CD4-positive, alpha-beta memory T cell (primary cell): ENCODE measurements at regions not wholly inside any gene's neighbourhood (a gene's known extent, or its start where the extent isn't known, plus 50 kb on each side); places are given as distances from the start of the nearest gene placed in this dataset.

ENCODE experiments used
- CTCF ChIA-PET: fragments of 350-600 bp; sonication (Branson Sonifier 250); formaldehyde crosslinking; loops from one replicate; lab custom pipeline; 2021; ENCODE audit warnings: inconsistent platforms; ENCODE audit not compliant: partially characterized antibody; lab: Charles Lee
- POLR2A ChIA-PET: fragments of 350-600 bp; sonication (Branson Sonifier 250); formaldehyde crosslinking; loops from one replicate; lab custom pipeline; 2021; ENCODE audit not compliant: partially characterized antibody; lab: Charles Lee
- DNase-seq, 5 donors: peaks; one replicate each; pipeline versions ENCODE4 v3.0.0 to v3.0.0-alpha.2; 2020 to 2022; ENCODE audit warnings: mixed read lengths in 1 of 5
- H3K27ac ChIP-seq: one replicate; pipeline ENCODE4 v1.7.0; 2013; ENCODE audit warnings: low read depth, low read length
- H3K27me3 ChIP-seq: 2 replicates; pipeline ENCODE4 v1.7.0; 2013; ENCODE audit warnings: mild to moderate bottlenecking, low read length, moderate library complexity; ENCODE audit not compliant: insufficient read depth
- H3K36me3 ChIP-seq: 2 replicates; pipeline ENCODE4 v1.7.0; 2013; ENCODE audit warnings: mild to moderate bottlenecking, low read length, moderate library complexity; ENCODE audit not compliant: insufficient read depth
- H3K4me1 ChIP-seq: 2 replicates; pipeline ENCODE4 v1.7.0; 2013; ENCODE audit warnings: mild to moderate bottlenecking, low read length, moderate library complexity; ENCODE audit not compliant: insufficient read depth
- H3K4me3 ChIP-seq, 2 donors: one replicate each; pipeline ENCODE4 v1.7.0; 2013; ENCODE audit warnings: low read length in 2 of 2, mild to moderate bottlenecking in 1 of 2
- H3K9me3 ChIP-seq, 2 donors: one replicate each; pipeline ENCODE4 v1.7.0; 2013; ENCODE audit warnings: low read length in 2 of 2, control low read depth in 1 of 2; ENCODE audit not compliant: control insufficient read depth in 1 of 2
- H3K27ac Mint-ChIP-seq, 7 donors: one replicate each; pipeline ENCODE4 v1.8.0; 2020 to 2021; ENCODE audit warnings: mixed read lengths in 7 of 7, mild to moderate bottlenecking in 6 of 7, inconsistent platforms in 3 of 7, moderate library complexity in 3 of 7
- H3K27me3 Mint-ChIP-seq, 2 donors: one replicate each; pipeline ENCODE4 v1.8.0; 2020 to 2021; ENCODE audit warnings: mixed read lengths in 2 of 2
- H3K36me3 Mint-ChIP-seq, 2 donors: one replicate each; pipeline ENCODE4 v1.8.0; 2020 to 2021; ENCODE audit warnings: mixed read lengths in 2 of 2, inconsistent platforms in 1 of 2, mild to moderate bottlenecking in 1 of 2
- H3K4me1 Mint-ChIP-seq, 4 donors: one replicate each; pipeline ENCODE4 v1.8.0; 2020 to 2021; ENCODE audit warnings: mixed read lengths in 4 of 4, mild to moderate bottlenecking in 1 of 4
- H3K4me3 Mint-ChIP-seq, 8 donors: one replicate each; pipeline ENCODE4 v1.8.0; 2020 to 2021; ENCODE audit warnings: mixed read lengths in 8 of 8, mild to moderate bottlenecking in 7 of 8, moderate library complexity in 6 of 8, inconsistent platforms in 3 of 8
- H3K9me3 Mint-ChIP-seq, 8 donors: one replicate each; pipeline ENCODE4 v1.8.0; 2020 to 2021; ENCODE audit warnings: mixed read lengths in 8 of 8, mild to moderate bottlenecking in 5 of 8, inconsistent platforms in 3 of 8, moderate library complexity in 1 of 8
- intact Hi-C: fragments of 100-400 bp; cut with micrococcal nuclease; formaldehyde crosslinking; loops from one replicate; pipeline ENCODE4 v1.15.1; 2023

GRCh38 chr2:144237830-144238627 is 281.9 kb downstream of the ZEB2 start:
- Mint-ChIP-seq H3K4me1 (peaks cover 37 to 48% (median 47%) of the 10 kb centered on the region in 4 donors), H3K27me3 (no peaks in the 10 kb centered on the region), H3K9me3 (no peaks in the 10 kb centered on the region), H3K36me3 (no peaks in the 10 kb centered on the region), H3K27ac (peak overlapping the region in 3 of 7 donors; percentile 10 to 39 (median 35)), H3K4me3 (no peak overlapping the region)
- peaks cover 40% of the 10 kb centered on the region for H3K4me1 ChIP-seq
- no peak overlapping the region for H3K27ac ChIP-seq
- no peak overlapping the region for H3K4me3 ChIP-seq
- POLR2A ChIA-PET = interaction anchor here (0.7 kb wide), 1 partner anchor 81 kb away, joined by 3 read pairs; no protein-coding TSS in a partner anchor
- intact Hi-C loops = no loop called here
- no peak for DNase-seq
- no peaks in the 10 kb centered on the region for H3K9me3 ChIP-seq
- H3K36me3 ChIP-seq = no peaks in the 10 kb centered on the region
- H3K27me3 ChIP-seq = no peaks in the 10 kb centered on the region
- CTCF ChIA-PET = interaction anchor here (0.9 kb wide), 1 partner anchor 93 kb away, joined by 3 read pairs; no protein-coding TSS in a partner anchor

GRCh38 chr2:144237108-144237507 is 282.8 kb downstream of the ZEB2 start:
- ChIA-PET POLR2A (no interaction called here), CTCF (no interaction called here)
- H3K27ac Mint-ChIP-seq = peak overlapping the region in 2 of 7 donors; percentile 47 to 55

GRCh38 chr2:144235050-144235449 is 284.9 kb downstream of the ZEB2 start:
- Histone ChIP-seq H3K4me1 (peaks cover 39% of the 10 kb centered on the region), H3K36me3 (no peaks in the 10 kb centered on the region), H3K9me3 (no peaks in the 10 kb centered on the region), H3K27me3 (no peaks in the 10 kb centered on the region), H3K27ac (no peak overlapping the region), H3K4me3 (no peak overlapping the region)
- H3K4me3 Mint-ChIP-seq = peak overlapping the region in 3 of 8 donors; percentile 32 to 81 (median 52)
- H3K9me3 Mint-ChIP-seq = no peaks in the 10 kb centered on the region
- H3K4me1 Mint-ChIP-seq = peaks cover 33 to 48% (median 38%) of the 10 kb centered on the region in 4 donors
- intact Hi-C loops = no loop called here
- peak overlapping the region in 5 of 7 donors; percentile 17 to 75 (median 32) for H3K27ac Mint-ChIP-seq
- no peak for DNase-seq
- H3K36me3 Mint-ChIP-seq = no peaks in the 10 kb centered on the region
- ChIA-PET CTCF (no interaction called here), POLR2A (interaction anchor here (2.0 kb wide), 1 partner anchor 97 kb away, joined by 7 read pairs; a partner anchor contains a TSS)
- H3K27me3 Mint-ChIP-seq = no peaks in the 10 kb centered on the region

More at GRCh38 chr2:144237108-144237507, 282.8 kb downstream of the ZEB2 start:
- intact Hi-C loops = no loop called here
- H3K9me3 Mint-ChIP-seq = no peaks in the 10 kb centered on the region
- no peaks in the 10 kb centered on the region for H3K9me3 ChIP-seq
- no peaks in the 10 kb centered on the region for H3K27me3 Mint-ChIP-seq
- H3K4me3 Mint-ChIP-seq = no peak overlapping the region
- no peak overlapping the region for H3K27ac ChIP-seq
- no peak for DNase-seq
- H3K36me3 Mint-ChIP-seq = no peaks in the 10 kb centered on the region
- H3K4me1 ChIP-seq = peaks cover 48% of the 10 kb centered on the region
- H3K4me3 ChIP-seq = no peak overlapping the region
- H3K4me1 Mint-ChIP-seq = peaks cover 40 to 51% (median 50%) of the 10 kb centered on the region in 4 donors
- no peaks in the 10 kb centered on the region for H3K36me3 ChIP-seq
- no peaks in the 10 kb centered on the region for H3K27me3 ChIP-seq

- ChIA-PET CTCF (no interaction called here), POLR2A (interaction anchor here (2.0 kb wide), 1 partner anchor 97 kb away, joined by 7 read pairs; a partner anchor contains a TSS)
- no peaks in the 10 kb centered on the region for H3K27me3 Mint-ChIP-seq
Measured at GRCh38 chr2:144234542-144234871, 285.4 kb downstream of the ZEB2 start.

GRCh38 chr2:144233733-144234541 is 286.0 kb downstream of the ZEB2 start:
- ChIA-PET POLR2A (interaction anchor here (2.0 kb wide), 1 partner anchor 98 kb away, joined by 7 read pairs; a partner anchor contains a TSS), CTCF (no interaction called here)
- peaks cover 33 to 48% (median 38%) of the 10 kb centered on the region in 4 donors for H3K4me1 Mint-ChIP-seq
- no peaks in the 10 kb centered on the region for H3K27me3 Mint-ChIP-seq
- intact Hi-C loops = no loop called here
- peak overlapping the region; percentile 39 to 81 (median 66) for H3K4me3 Mint-ChIP-seq
- DNase-seq = no peak
- peaks cover 0 to 3% of the 10 kb centered on the region in 2 donors for H3K36me3 Mint-ChIP-seq
- peak overlapping the region; percentile 8 for H3K27ac ChIP-seq
- H3K27ac Mint-ChIP-seq = peak overlapping the region; percentile 39 to 87 (median 53)
- no peak overlapping the region for H3K4me3 ChIP-seq
- no peaks in the 10 kb centered on the region for H3K36me3 ChIP-seq
- no peaks in the 10 kb centered on the region for H3K9me3 ChIP-seq
- H3K27me3 ChIP-seq = no peaks in the 10 kb centered on the region
- H3K4me1 ChIP-seq = peaks cover 39% of the 10 kb centered on the region
- H3K9me3 Mint-ChIP-seq = no peaks in the 10 kb centered on the region

More at GRCh38 chr2:144234542-144234871, 285.4 kb downstream of the ZEB2 start:
- Histone ChIP-seq H3K9me3 (no peaks in the 10 kb centered on the region), H3K4me3 (no peak overlapping the region), H3K36me3 (no peaks in the 10 kb centered on the region), H3K27ac (peak overlapping the region; percentile 8), H3K4me1 (peaks cover 39% of the 10 kb centered on the region), H3K27me3 (no peaks in the 10 kb centered on the region)
- intact Hi-C loops = no loop called here
- H3K36me3 Mint-ChIP-seq = no peaks in the 10 kb centered on the region
- DNase-seq = no peak
- peaks cover 33 to 48% (median 38%) of the 10 kb centered on the region in 4 donors for H3K4me1 Mint-ChIP-seq
- H3K27ac Mint-ChIP-seq = peak overlapping the region; percentile 32 to 75 (median 53)
- H3K4me3 Mint-ChIP-seq = peak overlapping the region in 7 of 8 donors; percentile 39 to 81 (median 68)
- no peaks in the 10 kb centered on the region for H3K9me3 Mint-ChIP-seq

- intact Hi-C loops = no loop called here
- Histone ChIP-seq H3K9me3 (no peaks in the 10 kb centered on the region), H3K36me3 (no peaks in the 10 kb centered on the region), H3K27ac (no peak overlapping the region), H3K4me3 (no peak overlapping the region), H3K4me1 (peaks cover 39% of the 10 kb centered on the region), H3K27me3 (no peaks in the 10 kb centered on the region)
- H3K27ac Mint-ChIP-seq = peak overlapping the region; percentile 14 to 87 (median 52)
- H3K36me3 Mint-ChIP-seq = peaks cover 0 to 3% of the 10 kb centered on the region in 2 donors
- H3K4me1 Mint-ChIP-seq = peaks cover 29 to 42% (median 36%) of the 10 kb centered on the region in 4 donors
- no peaks in the 10 kb centered on the region for H3K27me3 Mint-ChIP-seq
- CTCF ChIA-PET = no interaction called here
- DNase-seq = no peak
- POLR2A ChIA-PET = interaction anchor here (2.0 kb wide), 1 partner anchor 99 kb away, joined by 7 read pairs; a partner anchor contains a TSS
- peak overlapping the region in 6 of 8 donors; percentile 25 to 45 (median 34) for H3K4me3 Mint-ChIP-seq
- H3K9me3 Mint-ChIP-seq = no peaks in the 10 kb centered on the region
Measured at GRCh38 chr2:144233317-144233716, 286.6 kb downstream of the ZEB2 start.
